ENCODE measurements at regions not wholly inside any gene's neighbourhood (a gene's known extent, or its start where the extent isn't known, plus 50 kb on each side); places are given as distances from the start of the nearest gene placed in this dataset.

DNA sequence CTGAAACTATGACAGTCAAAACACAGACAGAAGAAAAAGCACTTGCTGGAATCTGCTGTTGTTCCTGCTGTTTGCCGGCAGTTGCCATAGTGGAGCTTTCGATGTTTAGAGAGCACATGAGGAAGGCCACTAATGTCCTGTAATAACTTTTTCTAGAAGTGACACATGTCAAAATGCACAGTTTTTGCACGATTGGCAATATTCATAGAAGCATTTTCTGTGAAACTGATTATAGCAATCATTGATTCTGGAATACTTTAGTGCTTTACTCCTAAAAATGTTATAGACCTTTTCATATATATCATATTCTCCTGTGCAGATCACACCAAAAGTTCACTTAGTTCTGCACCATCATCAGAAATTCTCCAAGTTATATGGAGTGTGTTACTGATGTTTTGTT, 407.0 kb upstream of the SOX9 start:
- Histone ChIP-seq H3K27me3 (ENCODE audit: control insufficient read depth, insufficient read depth, low read length) (no peaks in the 10 kb centered on the region), H3K36me3 (ENCODE audit: control insufficient read depth, insufficient read depth, low read length) (no peaks in the 10 kb centered on the region), H3K4me3 (ENCODE audit: low read depth, low read length) (no peak overlapping the region)
- DNase-seq (ENCODE audit: low read depth), result no peak
- TF ChIP-seq, protein P1, sequence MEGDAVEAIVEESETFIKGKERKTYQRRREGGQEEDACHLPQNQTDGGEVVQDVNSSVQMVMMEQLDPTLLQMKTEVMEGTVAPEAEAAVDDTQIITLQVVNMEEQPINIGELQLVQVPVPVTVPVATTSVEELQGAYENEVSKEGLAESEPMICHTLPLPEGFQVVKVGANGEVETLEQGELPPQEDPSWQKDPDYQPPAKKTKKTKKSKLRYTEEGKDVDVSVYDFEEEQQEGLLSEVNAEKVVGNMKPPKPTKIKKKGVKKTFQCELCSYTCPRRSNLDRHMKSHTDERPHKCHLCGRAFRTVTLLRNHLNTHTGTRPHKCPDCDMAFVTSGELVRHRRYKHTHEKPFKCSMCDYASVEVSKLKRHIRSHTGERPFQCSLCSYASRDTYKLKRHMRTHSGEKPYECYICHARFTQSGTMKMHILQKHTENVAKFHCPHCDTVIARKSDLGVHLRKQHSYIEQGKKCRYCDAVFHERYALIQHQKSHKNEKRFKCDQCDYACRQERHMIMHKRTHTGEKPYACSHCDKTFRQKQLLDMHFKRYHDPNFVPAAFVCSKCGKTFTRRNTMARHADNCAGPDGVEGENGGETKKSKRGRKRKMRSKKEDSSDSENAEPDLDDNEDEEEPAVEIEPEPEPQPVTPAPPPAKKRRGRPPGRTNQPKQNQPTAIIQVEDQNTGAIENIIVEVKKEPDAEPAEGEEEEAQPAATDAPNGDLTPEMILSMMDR (IDR thresholded peaks at IDR 0.05; ENCODE audit: insufficient read depth, low read length, poor library complexity, severe bottlenecking), result no peak

DNA sequence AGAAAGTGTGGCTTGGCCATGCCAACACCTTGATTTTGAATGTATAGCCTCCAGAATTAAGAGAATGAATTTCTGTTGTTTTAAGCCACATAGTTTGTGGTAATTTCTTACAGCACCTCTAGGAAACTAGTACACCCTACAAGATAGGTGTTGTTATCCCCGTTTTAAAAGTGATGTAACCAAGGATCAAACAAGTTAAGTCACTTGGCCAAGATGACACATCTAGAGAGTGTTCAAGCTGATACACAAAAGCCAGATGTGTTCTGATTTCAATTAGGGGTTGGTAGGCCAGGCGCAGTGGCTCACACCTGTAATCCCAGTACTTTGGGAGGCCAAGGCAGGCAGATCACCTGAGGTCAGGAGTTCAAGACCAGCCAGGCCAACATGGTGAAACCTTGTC, 396.5 kb upstream of the SOX9 start:
- TF ChIP-seq, protein P1 (IDR thresholded peaks at IDR 0.05; ENCODE audit: insufficient read depth, low read length, poor library complexity, severe bottlenecking), result no peak
- Histone ChIP-seq H3K36me3 (ENCODE audit: control insufficient read depth, insufficient read depth, low read length) (no peaks in the 10 kb centered on the region), H3K4me3 (ENCODE audit: low read depth, low read length) (no peak overlapping the region), H3K27me3 (ENCODE audit: control insufficient read depth, insufficient read depth, low read length) (no peaks in the 10 kb centered on the region)
- DNase-seq (ENCODE audit: low read depth), result no peak

GRCh38 chr17:71725811-71726210, 395.0 kb upstream of the SOX9 start:
- no peaks in the 10 kb centered on the region for H3K27me3 ChIP-seq (ENCODE audit: control insufficient read depth, insufficient read depth, low read length)
- H3K36me3 ChIP-seq (ENCODE audit: control insufficient read depth, insufficient read depth, low read length), result no peaks in the 10 kb centered on the region
- no peak overlapping the region for H3K4me3 ChIP-seq (ENCODE audit: low read depth, low read length)
- TF ChIP-seq, protein P1 (IDR thresholded peaks at IDR 0.05; ENCODE audit: insufficient read depth, low read length, poor library complexity, severe bottlenecking), result no peak
- DNase-seq (ENCODE audit: low read depth), result no peak

GRCh38 chr17:71726341-71726740, 394.5 kb upstream of the SOX9 start:
- no peak for DNase-seq (ENCODE audit: low read depth)
- TF ChIP-seq, protein P1 (IDR thresholded peaks at IDR 0.05; ENCODE audit: insufficient read depth, low read length, poor library complexity, severe bottlenecking), result no peak
- Histone ChIP-seq H3K27me3 (ENCODE audit: control insufficient read depth, insufficient read depth, low read length) (no peaks in the 10 kb centered on the region), H3K36me3 (ENCODE audit: control insufficient read depth, insufficient read depth, low read length) (no peaks in the 10 kb centered on the region), H3K4me3 (ENCODE audit: low read depth, low read length) (no peak overlapping the region)

- no peak for DNase-seq (ENCODE audit: low read depth)
- TF ChIP-seq, protein P1 (IDR thresholded peaks at IDR 0.05; ENCODE audit: insufficient read depth, low read length, poor library complexity, severe bottlenecking), result no peak
- Histone ChIP-seq H3K27me3 (ENCODE audit: control insufficient read depth, insufficient read depth, low read length) (no peaks in the 10 kb centered on the region), H3K4me3 (ENCODE audit: low read depth, low read length) (no peak overlapping the region), H3K36me3 (ENCODE audit: control insufficient read depth, insufficient read depth, low read length) (no peaks in the 10 kb centered on the region)
Measured at GRCh38 chr17:71727292-71727691, 393.5 kb upstream of the SOX9 start.

GRCh38 chr17:71727723-71728122, 393.1 kb upstream of the SOX9 start:
- TF ChIP-seq, protein P1 (IDR thresholded peaks at IDR 0.05; ENCODE audit: insufficient read depth, low read length, poor library complexity, severe bottlenecking), result no peak
- no peak for DNase-seq (ENCODE audit: low read depth)
- Histone ChIP-seq H3K27me3 (ENCODE audit: control insufficient read depth, insufficient read depth, low read length) (no peaks in the 10 kb centered on the region), H3K36me3 (ENCODE audit: control insufficient read depth, insufficient read depth, low read length) (no peaks in the 10 kb centered on the region), H3K4me3 (ENCODE audit: low read depth, low read length) (no peak overlapping the region)
